CD4-positive, alpha-beta T cell treated with Interleukin-4 for 1 hour (primary cell): ENCODE measurements at regions not wholly inside any gene's neighbourhood (a gene's known extent, or its start where the extent isn't known, plus 50 kb on each side); places are given as distances from the start of the nearest gene placed in this dataset.
"Not testable (repeated sequence)": the region's sequence is repeated elsewhere in the genome, so short reads cannot be mapped to it uniquely, and the experiment has no call there.

Source experiments
- DNase-seq, 2 donors: peaks; one replicate each; pipeline ENCODE4 v3.0.0-alpha.2; 2020 to 2022

DNA sequence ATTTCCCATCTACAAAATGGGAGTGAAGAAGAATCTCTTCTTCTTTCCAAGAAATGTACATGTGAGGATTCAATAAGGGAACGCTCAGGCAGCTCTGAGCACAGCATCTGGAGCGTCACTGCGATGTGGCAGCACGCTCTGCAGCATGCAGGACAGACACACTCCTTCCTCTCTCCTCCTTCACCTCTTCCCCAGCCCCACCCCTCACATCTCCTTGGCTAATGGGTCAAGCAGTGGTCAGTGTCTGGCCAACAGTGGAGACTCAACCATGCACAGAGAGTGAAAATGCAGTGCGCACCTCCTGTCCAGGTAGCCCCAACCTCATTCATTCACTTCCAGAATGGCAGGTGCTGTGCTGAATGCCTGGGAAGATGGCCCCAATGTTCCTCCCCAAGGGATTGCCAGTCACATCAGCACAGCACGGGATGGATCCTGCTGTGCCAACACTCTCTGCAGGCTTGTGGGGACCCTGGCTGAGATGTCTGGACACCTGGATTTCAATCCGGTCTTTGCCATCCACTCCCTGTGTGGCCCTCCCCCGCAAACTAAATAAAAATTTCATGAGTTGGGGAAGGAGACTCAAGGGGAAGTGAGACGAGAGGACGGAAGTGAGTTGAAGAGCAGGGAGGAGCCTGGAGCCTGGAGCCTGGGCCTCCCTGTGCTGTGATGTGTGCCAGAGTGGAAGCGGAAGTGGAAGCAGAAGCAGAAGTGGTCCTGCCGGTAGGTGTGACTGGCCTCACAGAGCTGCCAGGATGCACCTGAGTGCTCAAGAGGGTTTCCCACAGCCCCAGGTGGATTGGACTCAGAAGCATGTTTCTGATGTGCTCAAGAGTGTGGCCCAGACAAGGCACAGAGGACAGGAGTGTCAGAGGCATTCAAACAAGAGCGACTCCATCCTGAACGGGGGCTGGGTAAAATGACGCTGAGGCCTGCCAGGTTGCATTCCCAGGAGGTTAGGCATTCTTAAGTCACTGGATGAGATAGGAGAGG is 163.9 kb downstream of the SMAD6 start:
- peak; percentile 22 to 87 for DNase-seq

DNA sequence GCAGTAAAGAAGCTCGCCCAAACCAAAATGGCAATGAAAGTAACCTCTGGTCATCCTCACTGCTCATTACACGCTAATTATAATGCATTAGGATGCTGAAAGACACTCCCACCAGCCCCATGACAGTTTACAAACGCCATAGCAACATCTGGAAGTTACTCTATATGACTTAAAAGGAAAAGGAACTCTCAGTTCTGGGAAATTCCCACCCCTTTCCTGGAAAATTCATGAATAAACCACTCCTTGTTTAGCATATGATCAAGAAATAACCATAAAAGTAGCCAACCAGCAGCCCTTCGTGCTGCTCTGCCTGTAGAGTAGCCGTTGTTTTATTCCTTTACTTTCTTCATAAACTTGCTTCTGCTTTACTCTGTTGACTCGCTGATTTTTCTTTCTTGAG is 164.6 kb downstream of the SMAD6 start:
- peak in 1 of 2 donors; percentile 17 for DNase-seq

- no peak for DNase-seq
Observed at GRCh38 chr15:66868918-66869317, 166.9 kb downstream of the SMAD6 start.

DNA sequence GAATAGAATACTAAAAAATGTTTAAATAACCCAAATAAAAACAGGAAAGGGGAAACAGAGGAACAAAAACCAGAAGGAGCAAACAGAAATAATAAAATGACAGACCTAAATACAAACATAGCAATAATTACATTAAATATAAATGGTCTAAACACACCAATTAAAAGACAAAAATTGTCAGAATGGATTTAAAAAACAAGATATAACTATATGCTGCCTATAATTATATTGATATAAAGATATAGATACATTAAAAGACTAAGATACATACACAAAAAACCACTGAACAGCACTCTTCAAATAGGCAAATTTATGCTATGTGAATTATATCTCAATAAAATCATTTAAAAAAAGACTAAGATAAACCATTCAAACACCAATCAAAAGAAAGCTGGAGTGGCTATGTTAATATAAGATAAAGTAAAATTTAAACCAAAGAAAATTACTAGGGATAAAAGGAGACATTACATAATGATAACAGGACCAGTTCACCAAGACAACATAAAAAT is 168.9 kb downstream of the SMAD6 start:
- DNase-seq, result no peak

- DNase-seq, result no peak
Observed at GRCh38 chr15:66872405-66872804, 170.4 kb downstream of the SMAD6 start.

GRCh38 chr15:66873331-66873730 is 171.3 kb downstream of the SMAD6 start:
- not testable (repeated sequence) for DNase-seq

- no peak for DNase-seq
Observed at GRCh38 chr15:66873856-66874255, 171.8 kb downstream of the SMAD6 start.

DNA sequence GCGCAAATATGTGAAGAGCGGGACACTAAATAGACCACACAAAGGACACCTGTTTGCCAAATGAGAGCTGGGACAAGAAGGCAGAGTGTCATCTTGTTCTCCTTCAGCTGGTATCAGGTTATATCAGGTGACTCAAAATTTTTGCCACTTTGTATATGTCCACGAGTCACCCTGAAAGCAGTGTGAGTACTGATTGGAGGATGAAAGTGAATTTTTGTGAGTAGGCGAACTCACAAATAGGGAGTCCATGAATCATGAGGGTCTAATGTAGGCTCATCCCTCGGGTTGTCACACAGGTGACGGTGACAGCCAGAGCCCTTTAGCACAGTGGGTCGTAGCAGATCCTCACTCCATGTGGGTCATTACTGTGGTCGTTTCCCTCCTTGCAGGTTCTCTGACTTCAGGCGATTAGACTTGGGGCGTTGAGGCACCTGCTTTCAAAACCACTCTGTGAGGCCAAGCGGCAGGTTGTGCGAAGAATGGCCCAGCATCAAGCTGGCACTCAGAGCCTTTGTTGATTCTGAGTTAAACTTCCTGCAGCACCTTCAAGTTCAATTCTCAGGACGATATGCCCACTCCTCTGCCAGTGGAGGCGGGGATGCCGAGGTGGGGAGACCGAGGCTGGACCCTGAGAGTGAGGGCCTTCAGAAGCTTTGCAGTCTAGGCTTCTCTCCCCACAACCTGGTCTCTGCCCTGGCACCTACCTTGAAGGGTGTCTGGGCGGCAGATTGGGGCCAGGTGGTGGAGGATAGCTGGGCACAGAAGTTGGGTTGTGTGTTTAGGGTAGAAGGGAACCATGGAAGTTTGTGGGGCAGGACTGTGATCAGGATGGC is 173.8 kb downstream of the SMAD6 start:
- no peak for DNase-seq

DNA sequence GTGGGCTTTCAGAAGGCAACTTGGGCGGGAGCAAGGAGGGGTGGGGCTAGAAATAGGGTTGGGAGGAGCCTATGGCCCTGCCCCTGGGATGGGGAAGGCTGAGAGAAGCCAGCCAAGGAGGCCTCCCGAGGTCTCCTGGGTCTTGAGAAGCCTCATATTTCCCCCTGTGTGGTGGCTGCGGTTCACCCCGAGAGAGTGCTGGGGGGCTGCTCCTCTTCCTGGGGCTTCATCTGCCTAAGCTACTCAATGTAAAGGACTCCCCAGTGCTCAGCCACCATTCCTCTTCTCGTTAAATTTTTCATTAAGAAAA is 174.3 kb downstream of the SMAD6 start:
- DNase-seq, result no peak

GRCh38 chr15:66876731-66877476 is 174.9 kb downstream of the SMAD6 start:
- no peak for DNase-seq

GRCh38 chr15:66877477-66878271 is 175.6 kb downstream of the SMAD6 start:
- no peak for DNase-seq

DNA sequence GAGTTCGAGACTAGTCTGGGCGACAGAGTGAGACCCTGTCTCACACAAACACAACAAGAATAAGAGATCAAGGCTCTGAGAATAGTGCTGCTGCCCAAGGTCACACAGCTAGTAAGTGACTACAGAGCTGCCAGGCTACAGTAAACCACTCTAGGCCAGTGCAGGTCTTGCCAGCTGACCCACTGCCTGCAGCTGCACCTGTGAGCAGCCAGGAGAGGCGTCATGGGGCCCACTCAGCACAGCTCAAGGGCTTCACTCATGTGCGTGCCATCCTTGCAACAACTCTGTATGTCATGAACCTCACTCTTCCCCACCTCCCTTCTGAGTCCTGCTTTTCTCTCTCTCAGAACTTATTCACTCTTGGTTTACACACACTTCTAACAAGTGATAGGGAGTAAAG is 176.7 kb downstream of the SMAD6 start:
- DNase-seq, result no peak

DNA sequence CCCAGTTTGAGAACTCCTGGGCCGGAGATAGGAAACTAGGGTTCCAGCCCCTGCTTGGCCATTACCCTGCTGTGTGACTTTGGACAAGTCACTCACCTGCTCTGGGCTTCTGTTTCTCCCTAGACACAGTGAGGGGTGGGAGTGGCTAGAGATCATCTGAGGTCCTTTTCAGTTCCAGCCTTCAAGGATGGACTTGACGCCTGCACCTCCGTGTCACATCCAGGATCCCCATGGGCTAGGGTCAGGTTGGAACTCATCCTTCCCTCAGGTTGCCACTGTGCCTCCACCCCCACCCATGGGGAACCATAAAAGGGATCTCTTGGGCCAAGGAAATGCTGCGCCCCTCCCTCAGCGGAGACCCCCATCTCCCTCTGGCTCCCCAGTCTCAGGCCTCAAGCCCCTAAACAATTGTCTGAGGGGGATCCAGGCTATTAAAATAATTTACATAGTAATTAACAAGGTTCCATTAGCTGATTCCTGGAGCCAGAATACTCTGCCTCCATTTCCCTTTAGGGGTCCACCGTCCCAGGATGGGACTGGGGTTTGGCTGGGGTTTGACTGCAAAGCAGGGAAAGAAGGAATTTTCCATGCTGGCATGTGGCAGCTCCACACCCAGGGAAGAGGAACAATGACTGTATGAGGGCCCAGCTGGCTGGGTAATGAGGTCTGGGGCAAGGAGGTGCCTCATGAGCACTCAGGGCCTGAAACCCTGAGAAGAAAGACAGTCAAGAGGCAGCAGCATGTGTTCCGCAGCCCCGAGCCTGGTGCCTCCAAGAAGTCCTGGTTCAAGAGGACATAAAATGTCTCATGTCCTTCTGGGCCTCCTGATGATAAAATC is 177.7 kb downstream of the SMAD6 start:
- no peak for DNase-seq

DNA sequence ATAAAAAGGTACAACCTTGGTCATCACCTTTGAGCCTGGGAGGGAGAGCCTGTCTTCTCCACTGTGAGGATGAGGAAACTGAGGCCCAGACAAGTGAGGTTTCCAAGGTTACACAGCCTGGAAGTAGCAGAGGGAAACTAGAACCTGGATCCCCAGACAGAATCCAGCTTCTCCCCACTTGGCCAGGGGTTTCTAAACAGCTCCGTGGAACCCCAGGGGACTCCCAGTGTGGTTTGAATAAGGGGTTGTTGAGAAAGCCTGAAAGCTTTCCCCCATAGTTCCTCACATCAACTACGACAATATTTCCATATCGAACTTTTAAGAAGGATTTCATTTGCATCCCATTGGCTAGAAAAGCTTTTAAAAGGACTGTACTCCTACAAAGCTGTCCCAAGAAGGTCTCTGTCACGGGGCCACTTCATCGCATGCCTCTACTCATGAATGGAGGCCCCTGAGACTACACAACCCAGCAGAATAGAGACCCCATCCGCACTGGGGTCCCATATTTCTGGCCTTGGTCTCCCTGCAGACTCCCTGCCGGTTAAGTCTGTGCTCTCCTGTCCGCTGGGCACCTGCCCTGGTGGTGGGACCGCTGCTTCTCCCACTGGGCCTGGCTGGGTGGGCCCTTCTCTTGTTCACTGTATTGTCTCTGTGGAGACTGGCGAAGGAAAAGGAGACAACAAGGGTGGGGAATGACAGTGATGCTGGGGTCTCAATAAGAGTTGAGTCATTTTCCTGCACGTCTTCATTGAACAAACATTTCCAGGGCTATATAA is 178.5 kb downstream of the SMAD6 start:
- DNase-seq, result no peak

GRCh38 chr15:66881173-66881905 is 179.3 kb downstream of the SMAD6 start:
- DNase-seq, result peak in 1 of 2 donors; percentile 2

- no peak for DNase-seq
Observed at GRCh38 chr15:66882251-66883020, 180.4 kb downstream of the SMAD6 start.

DNA sequence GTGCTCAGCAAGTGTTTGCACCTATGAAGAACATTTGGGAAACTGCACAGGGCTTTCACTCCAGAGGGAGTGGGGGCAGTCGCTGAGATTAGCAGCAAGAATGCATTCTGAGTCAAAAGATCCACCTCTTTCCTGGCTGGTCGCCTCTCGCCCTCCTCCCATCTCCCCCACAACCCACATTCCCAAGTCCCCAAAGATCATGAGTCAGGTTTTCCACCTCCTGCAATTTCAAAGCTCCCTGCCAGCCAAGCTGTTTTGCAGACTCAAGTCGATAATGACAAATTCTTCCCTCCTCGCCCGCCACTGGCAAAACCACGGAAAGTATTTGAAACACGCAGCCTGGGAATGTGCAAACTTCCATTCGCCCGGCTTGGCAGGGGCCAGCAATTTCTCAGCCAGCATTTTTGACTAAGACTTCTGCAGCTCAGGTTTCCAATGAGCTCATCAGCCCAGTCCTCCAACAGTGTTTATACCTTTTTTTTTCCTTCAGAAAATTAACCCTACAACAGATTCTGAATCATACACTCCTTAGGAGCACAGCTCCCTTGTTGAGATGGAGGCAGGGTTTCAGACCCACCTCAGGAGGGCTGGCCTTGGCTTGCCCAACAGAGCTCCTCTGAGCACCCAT is 181.4 kb downstream of the SMAD6 start:
- no peak for DNase-seq

DNA sequence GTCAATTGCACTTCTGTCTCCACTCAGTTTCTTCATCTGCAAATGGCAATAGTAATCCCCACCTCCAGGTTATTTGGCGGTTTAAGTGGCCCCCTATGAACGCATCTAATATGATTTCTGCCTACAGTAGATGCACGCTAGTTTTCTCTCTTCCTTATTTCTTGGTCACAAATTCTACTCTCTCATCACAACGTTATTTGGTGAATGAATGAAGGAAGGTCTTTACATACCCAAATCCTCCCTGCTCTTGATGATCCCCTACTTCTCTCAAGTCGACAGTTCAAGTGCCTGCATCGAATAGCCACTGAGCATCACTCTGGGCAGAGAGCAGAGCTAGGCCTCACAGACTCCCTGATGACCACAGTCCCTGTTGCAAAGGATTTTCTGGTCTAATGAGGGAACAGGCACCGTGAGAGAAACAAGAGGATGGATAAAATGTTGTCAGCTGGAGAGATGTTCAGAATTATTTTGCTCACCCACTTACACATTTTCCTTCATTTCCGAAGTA is 181.2 kb upstream of the SMAD3 start:
- DNase-seq, result peak in 1 of 2 donors; percentile 0
